ENCODE measurements at regions not wholly inside any gene's neighbourhood (a gene's known extent, or its start where the extent isn't known, plus 50 kb on each side); places are given as distances from the start of the nearest gene placed in this dataset.
"Not testable (repeated sequence)": the region's sequence is repeated elsewhere in the genome, so short reads cannot be mapped to it uniquely, and the experiment has no call there.

- TF ChIP-seq CTCF (IDR thresholded peaks at IDR 0.05; ENCODE audit: extremely low read depth, insufficient read depth, missing control alignments), result no peak
- in situ Hi-C loops (cut with MboI; ENCODE audit: low pct_unique_long_range_greater_than_20kb, low sequenced_read_pairs, unreplicated experiment), result no loop called here
- no peak for DNase-seq (ENCODE audit: low spot score)
Measured at GRCh38 chr14:59137256-59137655, 51.2 kb upstream of the DAAM1 start.

GRCh38 chr14:59138576-59138975 is 49.9 kb upstream of the DAAM1 start:
- in situ Hi-C loops (cut with MboI; ENCODE audit: low pct_unique_long_range_greater_than_20kb, low sequenced_read_pairs, unreplicated experiment), result not testable (repeated sequence)

More at GRCh38 chr14:59138576-59138975, 49.9 kb upstream of the DAAM1 start:
- not testable (repeated sequence) for DNase-seq (ENCODE audit: low spot score)

All from GM13977 (cell line).